Subcutaneous abdominal adipose tissue (tissue), 5 donors: ENCODE measurements at regions not wholly inside any gene's neighbourhood (a gene's known extent, or its start where the extent isn't known, plus 50 kb on each side); places are given as distances from the start of the nearest gene placed in this dataset.

Source experiments
- H3K27ac ChIP-seq: one replicate; pipeline ENCODE4 v1.7.0; 2013; ENCODE audit warnings: low read depth, mild to moderate bottlenecking, inconsistent platforms, low read length, moderate library complexity
- H3K27me3 ChIP-seq, 5 donors: one replicate each; pipeline ENCODE4 v1.7.0; 2013; ENCODE audit warnings: low read length in 5 of 5, inconsistent platforms in 1 of 5; ENCODE audit not compliant: control insufficient read depth in 5 of 5, insufficient read depth in 4 of 5
- H3K36me3 ChIP-seq, 5 donors: one replicate each; pipeline ENCODE4 v1.7.0; 2013; ENCODE audit warnings: low read length in 5 of 5; ENCODE audit not compliant: control insufficient read depth in 5 of 5, insufficient read depth in 5 of 5
- H3K4me1 ChIP-seq, 5 donors: one replicate each; pipeline ENCODE4 v1.7.0; 2013; ENCODE audit warnings: low read length in 5 of 5, mild to moderate bottlenecking in 3 of 5, moderate library complexity in 1 of 5; ENCODE audit not compliant: control insufficient read depth in 5 of 5, insufficient read depth in 5 of 5
- H3K4me3 ChIP-seq, 5 donors: one replicate each; pipeline ENCODE4 v1.7.0; 2013; ENCODE audit warnings: low read length in 5 of 5, low read depth in 1 of 5
- H3K9ac ChIP-seq, 5 donors: one replicate each; pipeline ENCODE4 v1.7.0; 2013; ENCODE audit warnings: low read length in 5 of 5, mild to moderate bottlenecking in 4 of 5, moderate library complexity in 3 of 5
- H3K9me3 ChIP-seq, 5 donors: one replicate each; pipeline ENCODE4 v1.7.0; 2013; ENCODE audit warnings: low read length in 5 of 5; ENCODE audit not compliant: control insufficient read depth in 5 of 5
- donor health status: healthy.
- donor health status: healthy.
- donor health status: healthy.
- donor health status: healthy.
- donor health status: healthy.

DNA sequence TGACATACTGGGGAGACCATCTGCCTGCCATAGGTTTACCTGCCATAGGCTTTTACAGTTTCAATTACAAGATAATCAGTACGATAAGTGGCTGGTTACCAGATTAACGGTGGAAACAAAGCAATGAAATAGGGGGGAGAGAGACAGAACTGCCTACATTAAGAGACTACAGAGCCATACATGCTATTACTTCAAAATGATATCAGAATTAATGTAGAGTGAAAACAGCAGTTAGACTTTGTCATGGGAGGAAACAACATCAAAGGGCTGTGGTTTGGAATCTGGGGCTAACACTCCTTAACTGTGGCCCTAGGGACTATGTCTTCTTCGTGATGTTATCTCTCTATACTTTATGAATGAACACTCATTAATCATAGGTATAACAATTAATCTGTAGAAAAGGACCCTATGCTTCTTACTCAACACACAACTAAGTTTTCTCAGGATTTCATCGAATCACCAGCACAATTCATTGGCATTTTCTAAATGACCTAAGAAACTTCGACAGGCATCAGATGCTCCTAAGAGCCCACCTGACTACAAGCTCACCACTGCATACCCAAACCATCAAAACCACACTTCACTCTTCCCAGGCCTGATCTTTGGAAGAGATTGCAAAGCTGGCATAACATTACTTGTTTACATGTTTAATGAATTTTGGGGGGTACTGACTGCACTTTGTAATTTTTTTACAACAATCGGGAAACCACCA is 475.6 kb upstream of the SOX5 start:
- Histone ChIP-seq H3K4me1 (no peaks in the 10 kb centered on the region), H3K27me3 (no peaks in the 10 kb centered on the region), H3K36me3 (no peaks in the 10 kb centered on the region), H3K9me3 (no peaks in the 10 kb centered on the region), H3K4me3 (no peak overlapping the region), H3K9ac (no peak overlapping the region), H3K27ac (no peak overlapping the region)

- Histone ChIP-seq H3K36me3 (no peaks in the 10 kb centered on the region), H3K27me3 (no peaks in the 10 kb centered on the region), H3K9ac (no peak overlapping the region), H3K4me3 (no peak overlapping the region), H3K27ac (no peak overlapping the region), H3K4me1 (no peaks in the 10 kb centered on the region), H3K9me3 (no peaks in the 10 kb centered on the region)
These were observed 474.9 kb upstream of the SOX5 start for GRCh38 chr12:24424376-24424775.

- Histone ChIP-seq H3K9me3 (no peaks in the 10 kb centered on the region), H3K4me3 (no peak overlapping the region), H3K27me3 (no peaks in the 10 kb centered on the region), H3K4me1 (no peaks in the 10 kb centered on the region), H3K27ac (no peak overlapping the region), H3K9ac (no peak overlapping the region), H3K36me3 (no peaks in the 10 kb centered on the region)
These were observed 474.1 kb upstream of the SOX5 start for GRCh38 chr12:24423611-24424010.

DNA sequence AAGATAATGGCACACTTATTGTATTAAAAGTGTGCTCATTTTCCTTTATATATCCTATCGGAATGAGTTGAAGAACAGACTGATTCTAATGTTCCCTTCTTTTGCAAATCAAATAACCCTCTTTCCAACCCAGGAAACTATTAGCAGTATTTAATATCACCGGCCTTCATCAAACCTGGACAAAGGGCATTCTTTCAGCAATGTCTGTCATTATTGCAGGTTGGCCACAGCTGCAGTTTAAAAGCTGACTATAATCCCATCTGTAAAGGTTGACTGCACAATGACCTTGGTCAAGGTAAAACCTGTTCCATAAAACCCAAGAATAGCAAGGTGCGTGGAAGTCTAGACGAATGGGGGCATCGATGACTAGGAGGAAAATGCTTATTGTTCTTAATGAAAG is 472.3 kb upstream of the SOX5 start:
- Histone ChIP-seq H3K9ac (no peak overlapping the region), H3K36me3 (no peaks in the 10 kb centered on the region), H3K27ac (no peak overlapping the region), H3K4me1 (no peaks in the 10 kb centered on the region), H3K27me3 (no peaks in the 10 kb centered on the region), H3K9me3 (no peaks in the 10 kb centered on the region), H3K4me3 (no peak overlapping the region)

DNA sequence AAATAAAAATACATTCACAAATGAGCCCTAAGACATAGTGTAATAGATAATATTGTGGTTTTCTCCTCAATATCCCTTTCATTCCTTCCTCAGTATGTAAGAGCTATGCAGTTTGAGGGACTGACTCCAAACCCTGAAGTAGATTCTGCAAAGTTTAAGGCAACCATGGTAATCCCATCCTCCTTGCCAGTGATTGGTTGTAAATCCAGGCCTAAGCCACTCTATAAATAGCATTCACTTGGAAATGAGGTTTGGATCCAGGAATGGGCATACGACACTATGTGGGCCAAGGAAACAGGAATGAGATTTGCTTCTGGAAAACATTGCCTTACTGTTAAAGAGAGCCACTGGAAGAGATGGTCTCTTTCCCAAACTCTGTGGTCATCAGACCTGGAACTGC is 468.7 kb upstream of the SOX5 start:
- Histone ChIP-seq H3K9ac (no peak overlapping the region), H3K9me3 (no peaks in the 10 kb centered on the region), H3K27ac (no peak overlapping the region), H3K36me3 (no peaks in the 10 kb centered on the region), H3K4me3 (no peak overlapping the region), H3K4me1 (peaks cover 0 to 3% (median 0%) of the 10 kb centered on the region in 5 donors), H3K27me3 (no peaks in the 10 kb centered on the region)

DNA sequence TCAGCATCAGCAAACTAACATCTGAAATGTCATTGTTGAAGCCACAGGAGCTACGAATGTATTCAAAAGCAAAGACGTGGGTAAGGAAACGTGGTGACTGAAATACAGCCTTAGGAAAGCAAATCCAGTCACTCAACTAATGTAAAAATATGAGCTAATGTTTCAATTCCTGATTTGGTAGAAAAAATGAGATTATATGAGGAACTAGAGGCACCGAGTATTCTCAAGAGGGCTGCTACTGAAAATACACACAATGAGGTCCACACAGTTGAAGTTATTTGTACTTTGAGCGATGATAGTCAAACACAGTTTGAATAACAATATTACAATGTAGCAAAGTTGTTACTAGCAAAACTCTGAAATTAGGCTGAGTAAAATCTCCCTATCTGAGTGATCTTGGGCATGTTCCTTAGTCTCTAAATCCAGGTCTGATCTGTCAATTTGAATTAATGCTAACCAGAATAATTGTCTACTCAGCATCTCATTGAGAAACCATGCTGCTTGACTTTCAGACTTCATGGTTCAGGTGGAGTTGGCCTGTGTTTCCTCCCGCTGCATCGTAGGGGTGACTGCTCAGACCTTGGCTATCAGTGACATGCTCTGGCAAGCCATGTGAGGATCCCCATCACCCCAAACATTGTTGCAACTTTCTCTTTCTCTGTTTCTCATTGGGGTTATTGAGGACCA is 467.1 kb upstream of the SOX5 start:
- Histone ChIP-seq H3K36me3 (no peaks in the 10 kb centered on the region), H3K27ac (no peak overlapping the region), H3K4me1 (peaks cover 0 to 3% (median 0%) of the 10 kb centered on the region in 5 donors), H3K4me3 (no peak overlapping the region), H3K27me3 (no peaks in the 10 kb centered on the region), H3K9ac (no peak overlapping the region), H3K9me3 (no peaks in the 10 kb centered on the region)

GRCh38 chr12:24415934-24416333 is 466.5 kb upstream of the SOX5 start:
- Histone ChIP-seq H3K9ac (no peak overlapping the region), H3K4me3 (no peak overlapping the region), H3K27me3 (no peaks in the 10 kb centered on the region), H3K4me1 (peaks cover 0 to 3% (median 0%) of the 10 kb centered on the region in 5 donors), H3K9me3 (no peaks in the 10 kb centered on the region), H3K36me3 (no peaks in the 10 kb centered on the region), H3K27ac (no peak overlapping the region)

GRCh38 chr12:24414480-24414879 is 465.0 kb upstream of the SOX5 start:
- no peaks in the 10 kb centered on the region for H3K9me3 ChIP-seq
- H3K27ac ChIP-seq, result no peak overlapping the region
- H3K4me3 ChIP-seq, result no peak overlapping the region

GRCh38 chr12:24411948-24412347 is 462.5 kb upstream of the SOX5 start:
- H3K9ac ChIP-seq, result no peak overlapping the region
- H3K27ac ChIP-seq, result no peak overlapping the region
- H3K4me3 ChIP-seq, result no peak overlapping the region
- H3K27me3 ChIP-seq, result no peaks in the 10 kb centered on the region
- no peaks in the 10 kb centered on the region for H3K9me3 ChIP-seq
- H3K36me3 ChIP-seq, result peaks cover 0 to 3% (median 0%) of the 10 kb centered on the region in 5 donors
- peaks cover 0 to 3% (median 0%) of the 10 kb centered on the region in 5 donors for H3K4me1 ChIP-seq

More at GRCh38 chr12:24414480-24414879, 465.0 kb upstream of the SOX5 start:
- Histone ChIP-seq H3K27me3 (no peaks in the 10 kb centered on the region), H3K9ac (no peak overlapping the region), H3K4me1 (peaks cover 0 to 3% (median 0%) of the 10 kb centered on the region in 5 donors), H3K36me3 (no peaks in the 10 kb centered on the region)

DNA sequence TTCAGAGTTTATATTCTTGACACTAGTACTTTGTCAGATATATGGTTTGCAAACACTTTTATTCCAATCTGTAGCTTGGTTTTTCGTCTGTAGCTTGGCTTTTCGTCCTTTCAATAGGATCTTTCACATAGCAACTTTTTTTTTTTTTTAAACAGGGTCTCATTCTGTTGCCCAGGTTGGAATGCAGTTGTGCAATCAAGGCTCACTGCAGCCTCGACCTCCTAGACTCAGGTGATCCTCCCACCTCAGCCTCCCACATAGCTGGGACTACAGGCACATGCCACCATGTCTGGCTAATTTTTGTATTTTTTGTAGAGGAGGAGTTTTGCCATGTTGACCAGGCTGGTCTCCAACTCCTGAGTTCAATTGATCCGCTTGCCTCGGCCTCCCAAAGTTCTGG is 460.4 kb upstream of the SOX5 start:
- Histone ChIP-seq H3K9me3 (no peaks in the 10 kb centered on the region), H3K9ac (no peak overlapping the region), H3K4me3 (no peak overlapping the region), H3K36me3 (peaks cover 0 to 5% (median 0%) of the 10 kb centered on the region in 5 donors), H3K4me1 (peaks cover 0 to 3% (median 0%) of the 10 kb centered on the region in 5 donors), H3K27me3 (no peaks in the 10 kb centered on the region), H3K27ac (no peak overlapping the region)
